Breast epithelium (tissue), 3 donors: ENCODE measurements at regions not wholly inside any gene's neighbourhood (a gene's known extent, or its start where the extent isn't known, plus 50 kb on each side); places are given as distances from the start of the nearest gene placed in this dataset.
A peak's percentile ranks its signal among the peaks of the same experiment; 100 is the strongest.

Experiments
- POLR2A ChIP-seq: fragments of 450-650 bp; IDR thresholded peaks from one replicate; pipeline ENCODE4 v1.6.1; 2016; ENCODE audit warnings: antibody characterized with exemption, mild to moderate bottlenecking, moderate library complexity
- POLR2AphosphoS5 ChIP-seq, 3 donors: sonication (generic); formaldehyde crosslinking; IDR thresholded peaks; one replicate each; pipeline ENCODE4 v1.6.1; 2017; ENCODE audit warnings: antibody characterized with exemption in 3 of 3
- TF ChIP-seq, protein P1 (sequence below), 3 donors: fragments of 450-650 bp; IDR thresholded peaks; one replicate each; pipeline ENCODE4 v1.5.1; 2016 to 2017; ENCODE audit warnings: antibody characterized with exemption in 3 of 3, mild to moderate bottlenecking in 3 of 3, moderate library complexity in 3 of 3

DNA sequence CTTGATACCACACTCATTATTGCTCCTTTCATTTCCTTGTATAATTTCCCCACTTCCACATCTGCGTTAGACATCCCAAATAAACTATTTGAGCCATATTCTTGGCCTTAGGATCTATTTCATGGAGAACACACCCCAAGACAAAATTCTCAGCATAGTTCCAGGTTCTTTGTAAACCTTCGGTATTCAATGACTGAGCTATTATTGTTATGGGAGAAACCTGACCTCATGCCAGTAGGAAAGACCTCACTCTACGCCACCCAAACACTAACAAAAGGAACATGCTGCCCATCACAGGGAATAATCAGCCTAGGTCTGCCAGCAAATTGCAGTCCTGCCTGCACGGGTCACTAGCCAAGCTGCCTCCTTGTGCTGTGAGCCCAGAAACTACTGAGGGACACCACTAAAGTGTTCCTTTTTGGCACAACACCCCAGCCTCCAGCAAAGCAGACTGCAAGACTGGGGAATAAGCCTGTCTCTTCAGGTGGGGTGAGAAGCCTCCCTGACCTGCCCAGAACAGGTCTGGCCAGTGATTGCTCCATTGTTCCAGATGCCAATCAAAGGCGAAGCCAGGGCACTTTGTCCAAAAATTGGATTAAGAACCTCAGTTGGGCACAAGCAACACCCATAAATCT, 371.8 kb downstream of the MAFB start:
- TF ChIP-seq, protein P1, sequence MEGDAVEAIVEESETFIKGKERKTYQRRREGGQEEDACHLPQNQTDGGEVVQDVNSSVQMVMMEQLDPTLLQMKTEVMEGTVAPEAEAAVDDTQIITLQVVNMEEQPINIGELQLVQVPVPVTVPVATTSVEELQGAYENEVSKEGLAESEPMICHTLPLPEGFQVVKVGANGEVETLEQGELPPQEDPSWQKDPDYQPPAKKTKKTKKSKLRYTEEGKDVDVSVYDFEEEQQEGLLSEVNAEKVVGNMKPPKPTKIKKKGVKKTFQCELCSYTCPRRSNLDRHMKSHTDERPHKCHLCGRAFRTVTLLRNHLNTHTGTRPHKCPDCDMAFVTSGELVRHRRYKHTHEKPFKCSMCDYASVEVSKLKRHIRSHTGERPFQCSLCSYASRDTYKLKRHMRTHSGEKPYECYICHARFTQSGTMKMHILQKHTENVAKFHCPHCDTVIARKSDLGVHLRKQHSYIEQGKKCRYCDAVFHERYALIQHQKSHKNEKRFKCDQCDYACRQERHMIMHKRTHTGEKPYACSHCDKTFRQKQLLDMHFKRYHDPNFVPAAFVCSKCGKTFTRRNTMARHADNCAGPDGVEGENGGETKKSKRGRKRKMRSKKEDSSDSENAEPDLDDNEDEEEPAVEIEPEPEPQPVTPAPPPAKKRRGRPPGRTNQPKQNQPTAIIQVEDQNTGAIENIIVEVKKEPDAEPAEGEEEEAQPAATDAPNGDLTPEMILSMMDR (IDR thresholded peaks at IDR 0.05) = no peak
- no peak for TF ChIP-seq POLR2A
- peak in 2 of 3 donors; percentile 13 to 14 for TF ChIP-seq POLR2AphosphoS5 (IDR thresholded peaks at IDR 0.05)
